GM12873 (cell line): ENCODE measurements at regions not wholly inside any gene's neighbourhood (a gene's known extent, or its start where the extent isn't known, plus 50 kb on each side); places are given as distances from the start of the nearest gene placed in this dataset.

Experiments
- CTCF ChIP-seq: IDR thresholded peaks from 2 replicates; pipeline ENCODE4 v1.5.1; 2012; ENCODE audit warnings: low read depth, mild to moderate bottlenecking, moderate library complexity, low read length, control low read depth; ENCODE audit not compliant: insufficient read depth; ENCODE audit errors: missing control alignments

- no peak for TF ChIP-seq CTCF
These were observed 845.8 kb upstream of the SLITRK5 start for GRCh38 chr13:86825410-86825809.

- TF ChIP-seq CTCF, result no peak
These were observed 844.9 kb upstream of the SLITRK5 start for GRCh38 chr13:86826232-86826631.

- TF ChIP-seq CTCF, result no peak
These were observed 841.1 kb upstream of the SLITRK5 start for GRCh38 chr13:86830046-86830445.

GRCh38 chr13:86831084-86831483, 840.1 kb upstream of the SLITRK5 start:
- TF ChIP-seq CTCF, result no peak

GRCh38 chr13:86838411-86839120, 832.6 kb upstream of the SLITRK5 start:
- no peak for TF ChIP-seq CTCF

GRCh38 chr13:86839221-86839620, 832.0 kb upstream of the SLITRK5 start:
- no peak for TF ChIP-seq CTCF

- no peak for TF ChIP-seq CTCF
These were observed 830.6 kb upstream of the SLITRK5 start for GRCh38 chr13:86840250-86841191.
